ENCODE measurements at regions not wholly inside any gene's neighbourhood (a gene's known extent, or its start where the extent isn't known, plus 50 kb on each side); places are given as distances from the start of the nearest gene placed in this dataset.

- POLR2A ChIA-PET = no interaction called here
- intact Hi-C loops (cut with micrococcal nuclease) = no loop called here
- RAD21 ChIA-PET (ENCODE audit: low non-redundant PET in 1 of 2, low total read pairs in 2 of 2, uncharacterized antibody in 2 of 2, unreplicated experiment in 2 of 2) = no interaction called here
- H3K9me3 ChIP-seq (ENCODE audit: control insufficient read depth in 1 of 2, insufficient read depth in 1 of 2, low read depth in 1 of 2, low read length in 2 of 2) = no peaks in the 10 kb centered on the region
- H3K4me1 ChIP-seq (ENCODE audit: control insufficient read depth in 1 of 2, insufficient read depth in 2 of 2, low read length in 2 of 2) = no peaks in the 10 kb centered on the region
- ATAC-seq (no peak), DNase-seq (ENCODE audit: low read depth, low spot score) (no peak)
- H3K79me2 ChIP-seq (ENCODE audit: insufficient read depth, low read length) = no peaks in the 10 kb centered on the region
- H2AFZ ChIP-seq (ENCODE audit: low read depth, low read length, poor library complexity, severe bottlenecking) = no peak overlapping the region
- no peak overlapping the region for H3K4me3 ChIP-seq (replicated peaks in 1 of 2; ENCODE audit: low read depth in 1 of 2, low read length in 2 of 2)
- no peaks in the 10 kb centered on the region for H3K27me3 ChIP-seq (ENCODE audit: insufficient read depth, low read length)
- H3K27ac ChIP-seq (ENCODE audit: low read depth, low read length) = no peak overlapping the region
- CTCF ChIA-PET = no interaction called here
- no peak overlapping the region for H3K9ac ChIP-seq (ENCODE audit: low read length)
- no peaks in the 10 kb centered on the region for H4K20me1 ChIP-seq (ENCODE audit: insufficient read depth)
- no peaks in the 10 kb centered on the region for H3K9me2 ChIP-seq (ENCODE audit: insufficient read depth)
- no peak for TF ChIP-seq ELF1 (IDR thresholded peaks at IDR 0.05; ENCODE audit: borderline replicate concordance, low read depth)
- no peak for TF ChIP-seq EZH2 (IDR thresholded peaks at IDR 0.05)
- no peak for TF ChIP-seq POLR2AphosphoS5 (IDR thresholded peaks at IDR 0.05; ENCODE audit: low read depth, low read length)
- no peak for TF ChIP-seq POLR2A (IDR thresholded peaks at IDR 0.05; ENCODE audit: borderline replicate concordance, extremely low read depth, insufficient read depth, insufficient read length)
- TF ChIP-seq EGR1 (IDR thresholded peaks at IDR 0.05; ENCODE audit: low read depth) = no peak
- no peak for TF ChIP-seq SP1 (IDR thresholded peaks at IDR 0.05; ENCODE audit: low read depth)
- TF ChIP-seq CEBPB (IDR thresholded peaks at IDR 0.05; ENCODE audit: low read depth) = no peak
- TF ChIP-seq RAD21 (IDR thresholded peaks at IDR 0.05; ENCODE audit: low read depth) = no peak
- no peak for TF ChIP-seq YY1 (IDR thresholded peaks at IDR 0.05; ENCODE audit: extremely low read depth, insufficient replicate concordance, low read depth, low read length)
- TF ChIP-seq FOSL1 (IDR thresholded peaks at IDR 0.05; ENCODE audit: low read depth) = no peak
- no peak for TF ChIP-seq ZBTB33 (IDR thresholded peaks at IDR 0.05; ENCODE audit: extremely low read depth, insufficient replicate concordance, low read length)
- TF ChIP-seq MAX (IDR thresholded peaks at IDR 0.05) = no peak
- TF ChIP-seq ZFX (IDR thresholded peaks at IDR 0.05) = no peak
- TF ChIP-seq CBX3 (IDR thresholded peaks at IDR 0.05; ENCODE audit: low read depth) = no peak
- no peak for TF ChIP-seq TCF7L2 (IDR thresholded peaks at IDR 0.05; ENCODE audit: borderline replicate concordance, extremely low read depth, insufficient read depth, insufficient read length)
- no peak for TF ChIP-seq REST (IDR thresholded peaks at IDR 0.05; ENCODE audit: low read depth)
- TF ChIP-seq ZNF274 (IDR thresholded peaks at IDR 0.05; ENCODE audit: low read depth, low read length) = no peak
- no peaks in the 10 kb centered on the region for H3K36me3 ChIP-seq (ENCODE audit: control insufficient read depth in 1 of 2, insufficient read depth in 2 of 2, low read length in 2 of 2)
- no peak overlapping the region for H3K4me2 ChIP-seq (ENCODE audit: low read length)
- no TSS peak for BruUV-seq (replicated peaks)
Observed at GRCh38 chrX:77070202-77070918, 376.8 kb upstream of the FGF16 start.
